ENCODE measurements at regions not wholly inside any gene's neighbourhood (a gene's known extent, or its start where the extent isn't known, plus 50 kb on each side); places are given as distances from the start of the nearest gene placed in this dataset.

DNA sequence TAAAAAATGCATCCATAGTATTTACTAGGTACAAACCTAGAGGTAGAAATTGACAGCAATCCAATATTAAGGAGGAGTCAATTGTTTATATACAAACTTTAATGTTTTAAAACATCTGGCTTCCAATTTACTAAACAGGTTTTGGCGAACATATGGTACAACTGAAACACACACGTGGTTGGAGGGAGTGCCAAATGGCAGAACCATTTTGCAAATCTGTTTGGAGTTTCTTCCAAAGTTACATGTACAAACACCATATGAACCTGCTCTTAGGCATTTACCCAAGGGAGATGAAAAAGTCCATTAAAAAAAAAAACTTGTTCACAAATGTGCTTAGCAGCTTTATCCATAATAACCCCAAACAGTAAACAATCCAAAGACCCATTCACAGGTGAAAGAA, 159.8 kb upstream of the MYOCD start:
- no peak for TF ChIP-seq EZH2 (IDR thresholded peaks at IDR 0.05; ENCODE audit: low read length)
- TF ChIP-seq, protein P1, sequence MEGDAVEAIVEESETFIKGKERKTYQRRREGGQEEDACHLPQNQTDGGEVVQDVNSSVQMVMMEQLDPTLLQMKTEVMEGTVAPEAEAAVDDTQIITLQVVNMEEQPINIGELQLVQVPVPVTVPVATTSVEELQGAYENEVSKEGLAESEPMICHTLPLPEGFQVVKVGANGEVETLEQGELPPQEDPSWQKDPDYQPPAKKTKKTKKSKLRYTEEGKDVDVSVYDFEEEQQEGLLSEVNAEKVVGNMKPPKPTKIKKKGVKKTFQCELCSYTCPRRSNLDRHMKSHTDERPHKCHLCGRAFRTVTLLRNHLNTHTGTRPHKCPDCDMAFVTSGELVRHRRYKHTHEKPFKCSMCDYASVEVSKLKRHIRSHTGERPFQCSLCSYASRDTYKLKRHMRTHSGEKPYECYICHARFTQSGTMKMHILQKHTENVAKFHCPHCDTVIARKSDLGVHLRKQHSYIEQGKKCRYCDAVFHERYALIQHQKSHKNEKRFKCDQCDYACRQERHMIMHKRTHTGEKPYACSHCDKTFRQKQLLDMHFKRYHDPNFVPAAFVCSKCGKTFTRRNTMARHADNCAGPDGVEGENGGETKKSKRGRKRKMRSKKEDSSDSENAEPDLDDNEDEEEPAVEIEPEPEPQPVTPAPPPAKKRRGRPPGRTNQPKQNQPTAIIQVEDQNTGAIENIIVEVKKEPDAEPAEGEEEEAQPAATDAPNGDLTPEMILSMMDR (optimal IDR thresholded peaks at IDR 0.05 in 1 of 3, IDR thresholded peaks at IDR 0.05 in 1 of 3, conservative IDR thresholded peaks at IDR 0.05 in 1 of 3; ENCODE audit: extremely low read depth in 1 of 3, insufficient read depth in 2 of 3, low read length in 3 of 3): no peak
- no peak for DNase-seq (ENCODE audit: low read depth, low spot score)
- dilution Hi-C loops (cut with MboI; ENCODE audit: extremely low pct_ligation_motif_present, low sequenced_read_pairs): no loop called here
- Histone ChIP-seq H3K27me3 (ENCODE audit: control insufficient read depth, extremely low read depth, insufficient read depth, low read length) (no peaks in the 10 kb centered on the region), H3K4me2 (ENCODE audit: control insufficient read depth, extremely low read depth, insufficient read depth, low read depth, low read length) (no peak overlapping the region), H3K79me2 (ENCODE audit: control insufficient read depth, insufficient read depth, low read length) (no peaks in the 10 kb centered on the region), H3K4me1 (ENCODE audit: control insufficient read depth, extremely low read depth, insufficient read depth, low read length) (no peaks in the 10 kb centered on the region), H3K27ac (ENCODE audit: control insufficient read depth, insufficient read depth, low read length) (no peak overlapping the region), H3K9ac (ENCODE audit: control insufficient read depth, extremely low read depth, insufficient read depth, low read length) (no peak overlapping the region), H4K20me1 (ENCODE audit: control insufficient read depth, extremely low read depth, insufficient read depth, low read length) (no peaks in the 10 kb centered on the region), H3K36me3 (ENCODE audit: control insufficient read depth in 2 of 2, extremely low read depth in 1 of 2, insufficient read depth in 2 of 2, low read length in 2 of 2) (no peaks in the 10 kb centered on the region), H3K4me3 (ENCODE audit: control insufficient read depth in 2 of 3, extremely low read depth in 1 of 3, insufficient read depth in 2 of 3, low read depth in 1 of 3, low read length in 3 of 3) (no peak overlapping the region), H2AFZ (ENCODE audit: control insufficient read depth, low read length) (no peak overlapping the region), H3K9me1 (ENCODE audit: control insufficient read depth, extremely low read depth, insufficient read depth, low read length) (no peaks in the 10 kb centered on the region), H3K9me3 (ENCODE audit: control insufficient read depth, low read depth, low read length) (no peaks in the 10 kb centered on the region)
- FAIRE-seq: no peak

GRCh38 chr17:12507026-12507595, 158.6 kb upstream of the MYOCD start:
- Histone ChIP-seq H3K4me2 (ENCODE audit: control insufficient read depth, extremely low read depth, insufficient read depth, low read depth, low read length) (no peak overlapping the region), H3K4me1 (ENCODE audit: control insufficient read depth, extremely low read depth, insufficient read depth, low read length) (no peaks in the 10 kb centered on the region), H4K20me1 (ENCODE audit: control insufficient read depth, extremely low read depth, insufficient read depth, low read length) (no peaks in the 10 kb centered on the region), H3K27me3 (ENCODE audit: control insufficient read depth, extremely low read depth, insufficient read depth, low read length) (no peaks in the 10 kb centered on the region), H3K79me2 (ENCODE audit: control insufficient read depth, insufficient read depth, low read length) (no peaks in the 10 kb centered on the region), H3K9me3 (ENCODE audit: control insufficient read depth, low read depth, low read length) (no peaks in the 10 kb centered on the region), H3K4me3 (ENCODE audit: control insufficient read depth in 2 of 3, extremely low read depth in 1 of 3, insufficient read depth in 2 of 3, low read depth in 1 of 3, low read length in 3 of 3) (no peak overlapping the region), H3K36me3 (ENCODE audit: control insufficient read depth in 2 of 2, extremely low read depth in 1 of 2, insufficient read depth in 2 of 2, low read length in 2 of 2) (no peaks in the 10 kb centered on the region), H3K27ac (ENCODE audit: control insufficient read depth, insufficient read depth, low read length) (no peak overlapping the region), H3K9ac (ENCODE audit: control insufficient read depth, extremely low read depth, insufficient read depth, low read length) (no peak overlapping the region), H2AFZ (ENCODE audit: control insufficient read depth, low read length) (no peak overlapping the region), H3K9me1 (ENCODE audit: control insufficient read depth, extremely low read depth, insufficient read depth, low read length) (no peaks in the 10 kb centered on the region)
- FAIRE-seq (no peak), DNase-seq (ENCODE audit: low read depth, low spot score) (no peak)
- dilution Hi-C loops (cut with MboI; ENCODE audit: extremely low pct_ligation_motif_present, low sequenced_read_pairs): no loop called here
- no peak for TF ChIP-seq EZH2 (IDR thresholded peaks at IDR 0.05; ENCODE audit: low read length)
- TF ChIP-seq, protein P1 (optimal IDR thresholded peaks at IDR 0.05 in 1 of 3, IDR thresholded peaks at IDR 0.05 in 1 of 3, conservative IDR thresholded peaks at IDR 0.05 in 1 of 3; ENCODE audit: extremely low read depth in 1 of 3, insufficient read depth in 2 of 3, low read length in 3 of 3): no peak
